ENCODE measurements at regions not wholly inside any gene's neighbourhood (a gene's known extent, or its start where the extent isn't known, plus 50 kb on each side); places are given as distances from the start of the nearest gene placed in this dataset.

- BruUV-seq (replicated peaks), result no TSS peak
- Histone ChIP-seq H3K9me1 (replicated peaks; ENCODE audit: control insufficient read depth, extremely low read depth, insufficient read depth, low read length) (no peaks in the 10 kb centered on the region), H3K4me2 (ENCODE audit: insufficient read depth, low read length) (no peak overlapping the region), H3K4me1 (ENCODE audit: control insufficient read depth, extremely low read depth, insufficient read depth, low read length) (no peaks in the 10 kb centered on the region), H3K4me3 (replicated peaks in 1 of 3; ENCODE audit: insufficient read depth in 1 of 3, low read depth in 1 of 3, low read length in 3 of 3) (no peak overlapping the region), H3K27me3 (ENCODE audit: control insufficient read depth in 2 of 2, insufficient read depth in 2 of 2, low read length in 2 of 2) (peaks cover 3 to 4% of the 10 kb centered on the region in 2 experiments), H4K20me1 (replicated peaks; ENCODE audit: control insufficient read depth, extremely low read depth, insufficient read depth, low read length) (no peaks in the 10 kb centered on the region), H2AFZ (ENCODE audit: low read depth, low read length) (no peak overlapping the region), H3K36me3 (ENCODE audit: control insufficient read depth in 2 of 2, extremely low read depth in 1 of 2, insufficient read depth in 2 of 2, low read length in 2 of 2) (no peaks in the 10 kb centered on the region), H3K79me2 (ENCODE audit: control insufficient read depth, insufficient read depth, low read length) (no peaks in the 10 kb centered on the region), H3K9me3 (replicated peaks; ENCODE audit: control insufficient read depth, insufficient read depth, low read length) (no peaks in the 10 kb centered on the region), H3K27ac (ENCODE audit: insufficient read depth, low read depth, low read length) (no peak overlapping the region), H3K9ac (replicated peaks; ENCODE audit: extremely low read depth, insufficient read depth, low read length) (no peak overlapping the region)
- FAIRE-seq, result no peak
- TF ChIP-seq GATA2 (IDR thresholded peaks at IDR 0.05; ENCODE audit: insufficient read depth, insufficient read length, low read depth, low read length), result no peak
- TF ChIP-seq EZH2 (IDR thresholded peaks at IDR 0.05; ENCODE audit: borderline replicate concordance, low read depth, low read length, severe bottlenecking), result no peak
- TF ChIP-seq MYC (IDR thresholded peaks at IDR 0.05; ENCODE audit: low read depth, low read length), result no peak
- no peak for TF ChIP-seq JUN (IDR thresholded peaks at IDR 0.05; ENCODE audit: borderline replicate concordance, insufficient read depth, insufficient read length, low read depth)
- TF ChIP-seq CTCF (IDR thresholded peaks at IDR 0.05; ENCODE audit: extremely low read depth in 1 of 2, insufficient read depth in 1 of 2, low read depth in 1 of 2, low read length in 2 of 2), result no peak
- no peak for TF ChIP-seq FOS (IDR thresholded peaks at IDR 0.05; ENCODE audit: borderline replicate concordance, insufficient read depth, low read length)
- no peak for TF ChIP-seq POLR2AphosphoS5 (IDR thresholded peaks at IDR 0.05; ENCODE audit: insufficient read depth, low read depth, low read length)
- no peak for TF ChIP-seq MAX (IDR thresholded peaks at IDR 0.05; ENCODE audit: insufficient read depth, insufficient read length)
- no peak for TF ChIP-seq POLR2A (IDR thresholded peaks at IDR 0.05; ENCODE audit: low read depth, low read length)
- POLR2A ChIA-PET, result no interaction called here
- CTCF ChIA-PET, result interaction anchor here (0.8 kb wide), 1 partner anchor 399 kb away, joined by 3 read pairs; no protein-coding TSS in a partner anchor
- dilution Hi-C loops (cut with MboI; ENCODE audit: extremely low pct_ligation_motif_present, low sequenced_read_pairs) (no loop called here), intact Hi-C loops (cut with micrococcal nuclease) (no loop called here)
- DNase-seq (ENCODE audit: low read depth, low spot score), result no peak
These were observed 53.9 kb upstream of the EPC2 start for GRCh38 chr2:148590612-148591011.
